Thyroid gland (tissue), 4 donors: ENCODE measurements at regions not wholly inside any gene's neighbourhood (a gene's known extent, or its start where the extent isn't known, plus 50 kb on each side); places are given as distances from the start of the nearest gene placed in this dataset.
"Not testable (repeated sequence)": the region's sequence is repeated elsewhere in the genome, so short reads cannot be mapped to it uniquely, and the experiment has no call there.

Experiments used
- DNase-seq, 2 donors: peaks; one replicate each; pipeline ENCODE4 v3.0.0-alpha.2; 2019
- H3K27ac ChIP-seq, 3 donors: fragments of 200-600 bp; sonication (generic); 1 replicate in 2 of 3; 2 replicates in 1 of 3; pipeline ENCODE4 v1.5.1; 2016 to 2019; ENCODE audit warnings: mild to moderate bottlenecking in 1 of 3, moderate library complexity in 1 of 3
- H3K27me3 ChIP-seq: fragments of 200-600 bp; sonication (generic); one replicate; pipeline ENCODE4 v1.5.1; 2019
- H3K36me3 ChIP-seq, 2 donors: fragments of 200-600 bp; sonication (generic); one replicate each; pipeline ENCODE4 v1.5.1; 2016 to 2019
- H3K4me1 ChIP-seq, 2 donors: fragments of 200-600 bp; sonication (generic); one replicate each; pipeline ENCODE4 v1.5.1; 2017 to 2019
- H3K4me3 ChIP-seq, 3 donors: fragments of 200-600 bp; sonication (generic); replicated peaks in 1 of 3; 1 replicate in 2 of 3; 2 replicates in 1 of 3; pipeline ENCODE4 v1.5.1; 2016; ENCODE audit warnings: mild to moderate bottlenecking in 1 of 3
- H3K9me3 ChIP-seq: fragments of 200-600 bp; sonication (generic); one replicate; pipeline ENCODE4 v1.5.1; 2017
- POLR2A ChIP-seq, 2 donors: fragments of 450-650 bp; IDR thresholded peaks; one replicate each; pipeline ENCODE4 v1.6.1; 2017; ENCODE audit warnings: antibody characterized with exemption in 2 of 2, mild to moderate bottlenecking in 2 of 2, moderate library complexity in 1 of 2
- WGBS, 2 donors: methylation state at CpG; one replicate each; pipeline ENCODE4 v1.1.5; 2017; 5-methylcytosine and 5-hydroxymethylcytosine counted together
- intact Hi-C: fragments of 100-400 bp; cut with DNase I; formaldehyde crosslinking; loops from one replicate; pipeline ENCODE4 v1.15.1; 2023
- TF ChIP-seq, protein P1 (sequence below), 6 experiments: fragments of 200-600 bp in 3 of 6; fragments of 450-650 bp in 3 of 6; sonication (generic) in 3 of 6; IDR thresholded peaks; one replicate each; pipeline ENCODE4 v1.5.1; 2016 to 2019; ENCODE audit warnings: antibody characterized with exemption in 6 of 6, mild to moderate bottlenecking in 2 of 6, inconsistent platforms in 1 of 6, moderate library complexity in 1 of 6

- Histone ChIP-seq H3K27me3 (no peaks in the 10 kb centered on the region), H3K4me3 (no peak overlapping the region), H3K9me3 (no peaks in the 10 kb centered on the region), H3K36me3 (no peaks in the 10 kb centered on the region), H3K4me1 (no peaks in the 10 kb centered on the region), H3K27ac (no peak overlapping the region)
- DNase-seq, result no peak
- intact Hi-C loops, result no loop called here
- TF ChIP-seq, protein P1, sequence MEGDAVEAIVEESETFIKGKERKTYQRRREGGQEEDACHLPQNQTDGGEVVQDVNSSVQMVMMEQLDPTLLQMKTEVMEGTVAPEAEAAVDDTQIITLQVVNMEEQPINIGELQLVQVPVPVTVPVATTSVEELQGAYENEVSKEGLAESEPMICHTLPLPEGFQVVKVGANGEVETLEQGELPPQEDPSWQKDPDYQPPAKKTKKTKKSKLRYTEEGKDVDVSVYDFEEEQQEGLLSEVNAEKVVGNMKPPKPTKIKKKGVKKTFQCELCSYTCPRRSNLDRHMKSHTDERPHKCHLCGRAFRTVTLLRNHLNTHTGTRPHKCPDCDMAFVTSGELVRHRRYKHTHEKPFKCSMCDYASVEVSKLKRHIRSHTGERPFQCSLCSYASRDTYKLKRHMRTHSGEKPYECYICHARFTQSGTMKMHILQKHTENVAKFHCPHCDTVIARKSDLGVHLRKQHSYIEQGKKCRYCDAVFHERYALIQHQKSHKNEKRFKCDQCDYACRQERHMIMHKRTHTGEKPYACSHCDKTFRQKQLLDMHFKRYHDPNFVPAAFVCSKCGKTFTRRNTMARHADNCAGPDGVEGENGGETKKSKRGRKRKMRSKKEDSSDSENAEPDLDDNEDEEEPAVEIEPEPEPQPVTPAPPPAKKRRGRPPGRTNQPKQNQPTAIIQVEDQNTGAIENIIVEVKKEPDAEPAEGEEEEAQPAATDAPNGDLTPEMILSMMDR (IDR thresholded peaks at IDR 0.05), result no peak
Measured at GRCh38 chr12:92061061-92061460, 84.6 kb downstream of the BTG1 start.

GRCh38 chr12:92059960-92060359 lies 85.7 kb downstream of the BTG1 start:
- no peak overlapping the region for H3K4me3 ChIP-seq
- H3K4me1 ChIP-seq, result no peaks in the 10 kb centered on the region
- TF ChIP-seq POLR2A (IDR thresholded peaks at IDR 0.05), result no peak
- H3K27me3 ChIP-seq, result no peaks in the 10 kb centered on the region
- intact Hi-C loops, result no loop called here
- H3K9me3 ChIP-seq, result no peaks in the 10 kb centered on the region
- DNase-seq, result no peak
- H3K36me3 ChIP-seq, result no peaks in the 10 kb centered on the region
- 82 to 84% methylated on average over 2 of the region's 2 CpGs for WGBS, 2 donors
- no peak overlapping the region for H3K27ac ChIP-seq

DNA sequence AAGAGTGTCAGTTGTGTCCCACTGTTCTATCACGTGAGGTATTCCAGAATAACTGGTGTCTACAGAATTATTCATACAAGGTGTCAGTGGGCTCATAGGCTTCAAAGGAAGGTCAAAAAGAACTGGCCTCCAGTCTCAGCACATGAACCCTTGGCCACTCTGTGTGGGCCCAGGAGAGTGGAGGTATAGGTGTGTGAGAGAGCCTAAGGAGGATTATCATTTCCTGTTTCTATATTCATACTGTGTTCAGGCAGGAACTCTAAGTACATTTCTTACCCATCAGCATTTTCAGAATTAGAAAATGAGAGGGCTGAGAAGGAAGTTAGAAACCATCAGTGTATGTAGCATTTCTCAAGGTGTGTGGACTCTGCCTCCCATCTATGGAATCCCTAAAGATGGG lies 87.0 kb downstream of the BTG1 start:
- 90 to 93% methylated on average over 1 of the region's 1 CpG for WGBS, 2 donors

DNA sequence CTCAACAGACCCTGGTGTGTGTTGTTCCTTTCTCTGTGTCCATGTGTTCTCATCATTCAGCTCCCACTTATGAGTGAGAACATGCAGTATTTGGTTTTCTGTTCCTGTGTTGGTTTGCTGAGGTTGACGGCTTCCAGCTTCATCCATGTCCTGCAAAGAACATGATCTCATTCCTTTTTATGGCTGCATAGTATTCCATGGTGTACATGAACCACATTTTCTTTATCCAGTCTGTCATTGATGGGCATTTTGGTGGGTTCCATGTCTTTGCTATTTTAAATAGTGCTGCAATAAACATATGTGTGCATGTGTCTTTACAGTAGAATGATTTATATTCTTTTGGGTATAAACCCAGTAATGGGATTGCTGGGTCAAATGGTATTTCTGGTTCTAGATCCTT lies 88.9 kb downstream of the BTG1 start:
- DNase-seq, H3K4me3 ChIP-seq, H3K27me3 ChIP-seq, H3K4me1 ChIP-seq, intact Hi-C loops, H3K27ac ChIP-seq, H3K36me3 ChIP-seq, H3K9me3 ChIP-seq: not testable (repeated sequence)
- 89 to 97% methylated on average over 1 of the region's 1 CpG for WGBS, 2 donors

More for the DNA sequence above, 87.0 kb downstream of the BTG1 start:
- H3K9me3 ChIP-seq, result no peaks in the 10 kb centered on the region
- no peak overlapping the region for H3K4me3 ChIP-seq
- no peaks in the 10 kb centered on the region for H3K36me3 ChIP-seq
- no peaks in the 10 kb centered on the region for H3K27me3 ChIP-seq
- intact Hi-C loops, result no loop called here
- TF ChIP-seq, protein P1 (IDR thresholded peaks at IDR 0.05), result no peak
- no peak for TF ChIP-seq POLR2A (IDR thresholded peaks at IDR 0.05)
- no peak overlapping the region for H3K27ac ChIP-seq
- no peaks in the 10 kb centered on the region for H3K4me1 ChIP-seq
- no peak for DNase-seq

GRCh38 chr12:92056290-92056689 lies 89.4 kb downstream of the BTG1 start:
- Histone ChIP-seq H3K27ac (no peak overlapping the region), H3K27me3 (no peaks in the 10 kb centered on the region), H3K4me3 (no peak overlapping the region), H3K4me1 (no peaks in the 10 kb centered on the region), H3K36me3 (no peaks in the 10 kb centered on the region), H3K9me3 (no peaks in the 10 kb centered on the region)
- DNase-seq, result no peak
- TF ChIP-seq, protein P1 (IDR thresholded peaks at IDR 0.05), result no peak
- TF ChIP-seq POLR2A (IDR thresholded peaks at IDR 0.05), result no peak
- intact Hi-C loops, result no loop called here
- 68 to 83% methylated on average over 2 of the region's 2 CpGs for WGBS, 2 donors

DNA sequence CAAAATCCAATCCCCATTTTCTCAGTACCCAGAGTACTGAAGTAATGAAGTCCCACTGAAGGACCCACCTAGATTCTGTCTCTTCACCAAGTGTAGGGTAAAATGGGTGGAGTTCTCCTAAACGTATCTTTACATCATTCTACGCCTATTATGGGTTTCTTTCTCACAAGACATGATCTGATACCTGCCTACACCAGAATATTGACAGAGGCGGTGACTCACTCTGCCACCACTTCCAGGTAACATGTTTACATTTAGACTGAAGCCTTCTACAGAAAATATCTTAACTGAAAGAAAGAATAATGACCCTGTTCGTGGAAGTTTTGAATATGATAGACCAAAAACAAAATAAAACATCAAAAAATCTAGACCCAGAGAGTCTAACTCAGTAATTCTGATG lies 89.8 kb downstream of the BTG1 start:
- WGBS, 2 donors, result 87 to 90% methylated on average over 4 of the region's 4 CpGs
- intact Hi-C loops, result no loop called here
- TF ChIP-seq POLR2A (IDR thresholded peaks at IDR 0.05), result no peak
- Histone ChIP-seq H3K27ac (no peak overlapping the region), H3K27me3 (no peaks in the 10 kb centered on the region), H3K4me1 (no peaks in the 10 kb centered on the region), H3K9me3 (no peaks in the 10 kb centered on the region), H3K4me3 (no peak overlapping the region), H3K36me3 (no peaks in the 10 kb centered on the region)
- no peak for DNase-seq

DNA sequence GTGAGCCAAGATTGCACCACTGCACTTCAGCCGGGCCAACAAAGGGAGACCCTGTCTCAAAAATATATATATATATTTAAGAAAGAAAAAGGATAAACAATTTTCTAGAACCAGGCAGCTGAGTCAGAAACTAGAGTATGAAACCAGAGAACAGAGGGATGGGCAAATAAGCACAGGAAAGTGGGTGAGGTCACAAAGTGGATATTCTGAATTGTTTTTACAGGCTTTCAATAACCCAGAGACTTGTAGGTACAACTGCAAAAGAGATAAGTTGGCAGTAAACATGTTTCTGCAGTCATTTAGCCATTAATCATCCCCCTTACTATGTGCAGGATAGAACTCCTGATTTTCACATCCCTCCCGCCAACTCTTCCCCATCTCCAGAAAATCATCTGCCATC lies 94.2 kb downstream of the BTG1 start:
- no peak for TF ChIP-seq POLR2A (IDR thresholded peaks at IDR 0.05)
- TF ChIP-seq, protein P1 (IDR thresholded peaks at IDR 0.05), result no peak
- intact Hi-C loops, result no loop called here
- H3K36me3 ChIP-seq, result no peaks in the 10 kb centered on the region
- no peak for DNase-seq
- no peaks in the 10 kb centered on the region for H3K4me1 ChIP-seq
- 93 to 100% methylated on average over 2 of the region's 2 CpGs for WGBS, 2 donors
- H3K27ac ChIP-seq, result no peak overlapping the region
- H3K27me3 ChIP-seq, result no peaks in the 10 kb centered on the region
- H3K9me3 ChIP-seq, result no peaks in the 10 kb centered on the region
- H3K4me3 ChIP-seq, result no peak overlapping the region
